ENCODE measurements at regions not wholly inside any gene's neighbourhood (a gene's known extent, or its start where the extent isn't known, plus 50 kb on each side); places are given as distances from the start of the nearest gene placed in this dataset.

DNA sequence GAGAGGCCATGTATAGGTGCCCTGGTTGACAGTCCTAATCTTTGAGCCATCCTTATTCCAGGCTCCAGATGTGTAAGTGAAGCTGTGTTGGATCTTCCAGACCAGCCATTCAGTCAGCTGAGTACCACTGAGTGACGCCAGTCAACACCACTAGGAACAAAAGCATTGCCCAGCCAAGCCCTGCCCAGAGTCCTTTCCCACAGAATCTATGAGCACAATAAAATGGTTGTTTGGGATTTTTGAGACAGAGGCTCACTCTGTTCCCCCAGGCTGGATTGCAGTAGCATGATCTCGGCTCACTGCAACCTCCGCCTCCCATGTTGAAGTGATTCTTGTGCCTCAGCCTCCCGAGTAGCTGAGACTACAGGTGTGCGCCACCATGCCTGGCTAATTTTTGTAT is 262.5 kb downstream of the BCOR start:
- TF ChIP-seq, protein P1, sequence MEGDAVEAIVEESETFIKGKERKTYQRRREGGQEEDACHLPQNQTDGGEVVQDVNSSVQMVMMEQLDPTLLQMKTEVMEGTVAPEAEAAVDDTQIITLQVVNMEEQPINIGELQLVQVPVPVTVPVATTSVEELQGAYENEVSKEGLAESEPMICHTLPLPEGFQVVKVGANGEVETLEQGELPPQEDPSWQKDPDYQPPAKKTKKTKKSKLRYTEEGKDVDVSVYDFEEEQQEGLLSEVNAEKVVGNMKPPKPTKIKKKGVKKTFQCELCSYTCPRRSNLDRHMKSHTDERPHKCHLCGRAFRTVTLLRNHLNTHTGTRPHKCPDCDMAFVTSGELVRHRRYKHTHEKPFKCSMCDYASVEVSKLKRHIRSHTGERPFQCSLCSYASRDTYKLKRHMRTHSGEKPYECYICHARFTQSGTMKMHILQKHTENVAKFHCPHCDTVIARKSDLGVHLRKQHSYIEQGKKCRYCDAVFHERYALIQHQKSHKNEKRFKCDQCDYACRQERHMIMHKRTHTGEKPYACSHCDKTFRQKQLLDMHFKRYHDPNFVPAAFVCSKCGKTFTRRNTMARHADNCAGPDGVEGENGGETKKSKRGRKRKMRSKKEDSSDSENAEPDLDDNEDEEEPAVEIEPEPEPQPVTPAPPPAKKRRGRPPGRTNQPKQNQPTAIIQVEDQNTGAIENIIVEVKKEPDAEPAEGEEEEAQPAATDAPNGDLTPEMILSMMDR (IDR thresholded peaks at IDR 0.05; ENCODE audit: extremely low read depth, missing control alignments) = no peak
- no peak for DNase-seq (ENCODE audit: low spot score)

DNA sequence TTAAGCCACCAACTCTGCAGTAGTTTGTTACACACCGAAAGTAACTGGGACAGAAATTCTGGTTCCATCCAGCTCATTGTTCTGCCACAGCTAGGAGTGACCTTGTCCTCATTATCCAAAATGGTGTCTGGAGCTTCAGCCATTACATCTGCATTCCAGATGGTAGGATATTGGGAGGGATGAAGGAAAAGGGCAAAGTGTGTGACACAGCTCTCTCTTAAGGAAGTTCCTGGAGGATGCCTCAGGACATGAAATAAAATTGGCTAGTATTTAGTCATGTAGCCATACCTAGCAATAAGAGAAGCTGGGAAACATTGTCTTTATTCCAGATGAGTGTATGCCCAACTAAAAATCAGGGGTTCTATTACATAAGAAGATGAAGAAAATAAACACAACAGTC is 262.0 kb downstream of the BCOR start:
- TF ChIP-seq, protein P1 (IDR thresholded peaks at IDR 0.05; ENCODE audit: extremely low read depth, missing control alignments) = no peak
- DNase-seq (ENCODE audit: low spot score) = no peak

DNA sequence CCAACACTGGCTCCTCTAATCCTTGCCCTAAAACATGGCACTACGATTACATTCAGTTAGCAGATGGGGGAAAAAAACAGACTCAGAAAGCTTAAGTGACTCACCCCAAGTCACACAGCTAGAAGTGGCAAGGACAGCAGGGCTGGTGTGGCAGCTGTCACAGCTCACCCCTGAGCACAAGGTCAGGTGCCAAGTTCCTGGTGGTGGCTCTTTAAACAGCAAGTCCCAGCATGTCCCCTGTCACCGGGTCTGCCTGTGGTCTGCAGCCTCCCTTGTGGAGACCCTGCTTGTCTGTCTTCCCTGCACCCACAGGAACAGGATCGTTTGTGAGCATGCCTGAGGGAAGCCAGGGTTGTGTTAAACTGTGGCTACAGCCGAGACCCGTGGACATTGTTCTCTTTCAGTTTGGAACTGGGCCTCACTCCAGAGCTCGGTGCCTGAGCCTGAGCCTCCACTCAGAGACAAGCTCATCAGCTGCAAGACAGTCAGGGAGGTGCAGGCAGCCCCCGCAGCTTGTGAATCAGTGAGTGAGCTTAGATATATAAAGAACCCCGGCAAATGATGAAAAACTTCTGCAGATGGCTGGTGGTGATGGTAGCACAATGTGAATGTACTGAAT is 260.8 kb downstream of the BCOR start:
- DNase-seq (ENCODE audit: low spot score) = no peak
- TF ChIP-seq, protein P1 (IDR thresholded peaks at IDR 0.05; ENCODE audit: extremely low read depth, missing control alignments) = no peak

DNA sequence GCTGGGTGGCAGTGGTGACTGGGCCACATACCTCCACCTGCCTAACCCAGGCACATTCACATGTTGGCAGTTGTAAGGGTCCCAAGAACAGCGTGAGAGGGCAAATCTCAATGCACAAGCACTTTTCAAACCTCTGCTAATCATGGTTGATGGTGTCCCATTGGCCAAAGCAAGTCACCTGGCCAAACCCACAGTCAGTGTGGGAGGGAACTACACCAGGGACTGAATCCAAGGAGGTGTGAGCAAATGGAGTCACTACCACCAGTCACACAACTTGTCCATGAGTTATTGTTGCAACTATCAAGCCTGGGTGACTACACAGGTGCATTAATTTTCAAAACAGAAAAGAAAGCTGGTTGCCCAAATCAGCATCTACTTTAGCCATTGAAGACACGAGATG is 260.1 kb downstream of the BCOR start:
- TF ChIP-seq, protein P1 (IDR thresholded peaks at IDR 0.05; ENCODE audit: extremely low read depth, missing control alignments) = no peak
- no peak for DNase-seq (ENCODE audit: low spot score)

DNA sequence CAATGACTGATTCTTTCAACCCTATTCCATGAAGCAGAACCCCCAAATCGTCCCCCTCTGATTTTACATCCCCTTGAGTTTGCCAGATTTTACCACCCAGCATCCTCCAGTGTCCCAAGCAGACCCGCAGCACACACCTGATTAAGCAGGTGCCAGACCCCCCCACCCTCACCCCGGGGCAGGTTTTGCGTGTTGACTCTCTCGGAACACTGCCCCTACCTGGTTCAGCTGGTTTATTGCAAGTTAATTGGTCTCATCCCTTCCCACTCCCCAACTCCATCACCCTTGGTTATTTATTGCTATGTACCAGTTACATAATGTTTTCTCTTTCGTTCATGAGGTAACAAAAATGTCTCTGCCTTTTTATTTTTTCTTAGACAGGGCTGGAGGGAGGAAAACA is 258.4 kb downstream of the BCOR start:
- DNase-seq (ENCODE audit: low spot score) = no peak
- TF ChIP-seq, protein P1 (IDR thresholded peaks at IDR 0.05; ENCODE audit: extremely low read depth, missing control alignments) = no peak

DNA sequence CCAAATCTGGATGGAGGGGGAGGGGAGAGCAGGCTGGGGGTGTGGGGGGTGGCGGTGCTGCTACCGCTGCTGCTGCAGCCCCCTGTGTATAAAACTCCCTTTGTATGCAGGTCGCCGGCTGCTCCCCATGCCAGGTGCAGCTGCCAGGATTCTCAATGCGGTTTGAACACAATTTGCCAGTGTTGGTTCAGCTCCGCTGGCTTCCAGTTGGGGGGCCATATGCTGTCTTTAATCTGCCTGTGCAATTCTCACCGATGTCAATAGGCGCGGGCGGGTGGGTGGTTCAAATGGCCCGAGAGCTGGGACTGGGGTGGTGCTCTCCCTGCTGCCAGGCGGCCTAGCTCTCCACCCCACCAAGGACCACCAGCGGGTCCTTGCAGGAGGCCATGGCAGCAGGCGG is 257.6 kb downstream of the BCOR start:
- no peak for DNase-seq (ENCODE audit: low spot score)
- TF ChIP-seq, protein P1 (IDR thresholded peaks at IDR 0.05; ENCODE audit: extremely low read depth, missing control alignments) = no peak

DNA sequence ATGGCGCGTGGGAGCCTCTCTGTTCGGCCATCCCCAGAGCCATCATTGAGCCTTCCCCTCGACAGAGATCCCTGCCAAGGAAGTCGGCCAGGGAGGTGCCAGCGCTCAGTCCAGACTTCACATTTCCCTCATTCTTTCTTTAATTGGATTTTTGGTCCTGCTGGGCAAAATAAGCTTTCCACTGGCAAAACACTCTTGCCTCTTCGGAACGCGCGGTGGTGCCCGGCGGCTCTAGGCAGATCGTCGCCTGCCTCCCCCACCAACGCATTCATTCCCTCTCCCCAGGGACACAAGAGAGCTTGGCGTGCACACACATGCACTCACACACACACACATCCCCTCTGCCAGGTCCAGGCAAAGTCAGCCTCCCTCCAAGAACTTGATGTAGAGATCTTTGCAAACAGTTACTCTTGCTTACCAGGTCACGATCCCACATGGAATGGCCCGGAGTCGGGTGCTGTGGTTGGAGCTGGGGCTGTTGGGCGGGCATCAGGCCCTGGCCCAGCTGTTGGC is 257.1 kb downstream of the BCOR start:
- DNase-seq (ENCODE audit: low spot score) = no peak
- TF ChIP-seq, protein P1 (IDR thresholded peaks at IDR 0.05; ENCODE audit: extremely low read depth, missing control alignments) = no peak
